Esophagus squamous epithelium (tissue), 4 donors: ENCODE measurements at regions not wholly inside any gene's neighbourhood (a gene's known extent, or its start where the extent isn't known, plus 50 kb on each side); places are given as distances from the start of the nearest gene placed in this dataset.

ENCODE experiments used
- POLR2A ChIP-seq, 4 donors: fragments of 450-650 bp; IDR thresholded peaks; one replicate each; pipeline ENCODE4 v1.6.1; 2017; ENCODE audit warnings: antibody characterized with exemption in 4 of 4, mild to moderate bottlenecking in 4 of 4, moderate library complexity in 3 of 4
- TF ChIP-seq, protein P1 (sequence below), 6 experiments: fragments of 450-650 bp in 4 of 6; fragments of 200-600 bp in 2 of 6; sonication (generic) in 2 of 6; IDR thresholded peaks; one replicate each; pipeline ENCODE4 v1.5.1; 2016 to 2019; ENCODE audit warnings: antibody characterized with exemption in 6 of 6, mild to moderate bottlenecking in 4 of 6, moderate library complexity in 4 of 6

DNA sequence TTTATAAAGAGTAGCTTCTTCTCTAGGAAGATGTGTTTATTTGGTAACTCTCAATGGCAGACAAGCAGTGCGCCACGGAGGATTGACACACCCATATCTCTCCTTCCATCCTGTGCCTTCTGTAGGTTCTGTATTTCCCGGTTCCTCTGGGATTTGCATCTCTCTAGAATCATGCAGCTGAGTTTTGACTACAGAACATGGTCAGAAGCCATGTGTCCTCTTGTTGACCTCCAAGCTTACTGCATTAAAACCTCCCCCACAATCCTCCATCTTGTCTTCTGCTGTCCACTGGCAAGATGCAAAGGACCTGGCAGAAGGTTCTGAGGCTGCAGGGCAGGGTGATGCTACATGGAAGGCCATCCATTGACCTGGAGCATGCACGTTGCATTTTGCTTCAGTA, 482.0 kb downstream of the DMRT2 start:
- TF ChIP-seq, protein P1, sequence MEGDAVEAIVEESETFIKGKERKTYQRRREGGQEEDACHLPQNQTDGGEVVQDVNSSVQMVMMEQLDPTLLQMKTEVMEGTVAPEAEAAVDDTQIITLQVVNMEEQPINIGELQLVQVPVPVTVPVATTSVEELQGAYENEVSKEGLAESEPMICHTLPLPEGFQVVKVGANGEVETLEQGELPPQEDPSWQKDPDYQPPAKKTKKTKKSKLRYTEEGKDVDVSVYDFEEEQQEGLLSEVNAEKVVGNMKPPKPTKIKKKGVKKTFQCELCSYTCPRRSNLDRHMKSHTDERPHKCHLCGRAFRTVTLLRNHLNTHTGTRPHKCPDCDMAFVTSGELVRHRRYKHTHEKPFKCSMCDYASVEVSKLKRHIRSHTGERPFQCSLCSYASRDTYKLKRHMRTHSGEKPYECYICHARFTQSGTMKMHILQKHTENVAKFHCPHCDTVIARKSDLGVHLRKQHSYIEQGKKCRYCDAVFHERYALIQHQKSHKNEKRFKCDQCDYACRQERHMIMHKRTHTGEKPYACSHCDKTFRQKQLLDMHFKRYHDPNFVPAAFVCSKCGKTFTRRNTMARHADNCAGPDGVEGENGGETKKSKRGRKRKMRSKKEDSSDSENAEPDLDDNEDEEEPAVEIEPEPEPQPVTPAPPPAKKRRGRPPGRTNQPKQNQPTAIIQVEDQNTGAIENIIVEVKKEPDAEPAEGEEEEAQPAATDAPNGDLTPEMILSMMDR (IDR thresholded peaks at IDR 0.05) = no peak
- no peak for TF ChIP-seq POLR2A (IDR thresholded peaks at IDR 0.05)
